ENCODE measurements at regions not wholly inside any gene's neighbourhood (a gene's known extent, or its start where the extent isn't known, plus 50 kb on each side); places are given as distances from the start of the nearest gene placed in this dataset.

GRCh38 chr1:80444171-80444570 lies 1356.6 kb upstream of the ADGRL2 start:
- no peak for TF ChIP-seq POLR2A (IDR thresholded peaks at IDR 0.05)
- no peak for TF ChIP-seq CTCF (IDR thresholded peaks at IDR 0.05)
- no peak for TF ChIP-seq POLR2AphosphoS5 (IDR thresholded peaks at IDR 0.05)

All from breast epithelium (tissue), 3 donors.